K562 (cell line): ENCODE measurements at regions not wholly inside any gene's neighbourhood (a gene's known extent, or its start where the extent isn't known, plus 50 kb on each side); places are given as distances from the start of the nearest gene placed in this dataset.

Source experiments
- BRD4 ChIP-seq: fragments of 200-600 bp; sonication (generic); IDR thresholded peaks from 2 replicates; pipeline ENCODE4 v1.6.1; 2017; ENCODE audit warnings: inconsistent platforms
- DPF2 ChIP-seq: fragments of 450-650 bp; IDR thresholded peaks from 2 replicates; pipeline ENCODE4 v1.6.1; 2016
- FOXP1 ChIP-seq: sonication (generic); formaldehyde crosslinking; IDR thresholded peaks from 2 replicates; pipeline ENCODE4 v1.8.0; 2022; ENCODE audit warnings: mild to moderate bottlenecking, missing genetic modification reagents
- GABPA ChIP-seq: fragments of 200-800 bp; sonication (Bioruptor generic); conservative IDR thresholded peaks from 2 replicates; pipeline ENCODE4 v1.6.1; 2016; ENCODE audit warnings: low read depth, missing genetic modification characterization, missing compliant biosample characterization
- ZBTB40 ChIP-seq, 2 experiments: fragments of 450-650 bp in 1 of 2; sonication (generic) in 1 of 2; formaldehyde crosslinking in 1 of 2; IDR thresholded peaks; 2 replicates each; pipeline versions ENCODE4 v1.7.1 to v1.9.0; 2016 to 2022; ENCODE audit warnings: inconsistent platforms in 1 of 2, mild to moderate bottlenecking in 1 of 2, missing genetic modification reagents in 1 of 2

DNA sequence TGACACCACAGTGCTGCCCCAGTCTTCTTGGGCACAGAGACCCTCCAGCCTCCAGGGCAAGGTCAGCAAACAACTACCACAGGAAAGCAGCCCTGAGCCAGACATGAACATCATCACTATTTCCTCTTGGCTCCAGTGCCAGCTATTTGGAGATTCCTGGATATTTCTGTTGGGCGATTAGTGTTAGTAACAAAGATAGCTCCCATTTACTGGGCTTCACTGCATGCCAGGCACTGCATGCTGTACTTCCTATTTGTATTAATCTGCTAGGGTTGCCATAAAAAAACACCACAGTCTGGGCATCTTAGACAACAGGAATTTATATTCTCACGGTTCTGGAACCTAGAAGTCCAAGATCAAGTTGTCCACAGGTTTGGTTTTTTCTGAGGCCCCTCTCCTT is 255.1 kb upstream of the STT3B start (continued):
- TF ChIP-seq ZBTB40 (IDR thresholded peaks at IDR 0.05), result no peak
- no peak for TF ChIP-seq ZBTB40 (CRISPR knock-in tag; IDR thresholded peaks at IDR 0.05)
- TF ChIP-seq DPF2, result no peak
- TF ChIP-seq FOXP1 (CRISPR knock-in tag), result no peak
- TF ChIP-seq BRD4, result no peak
- TF ChIP-seq GABPA, result no peak
